HCT116 (cell line): ENCODE measurements at regions not wholly inside any gene's neighbourhood (a gene's known extent, or its start where the extent isn't known, plus 50 kb on each side); places are given as distances from the start of the nearest gene placed in this dataset.

Experiments
- ATAC-seq: fragments of 200-7000 bp; cut with Tn5 transposase; 2 replicates; pipeline ENCODE4 v1.9.1; 2020; ENCODE audit warnings: mild to moderate bottlenecking, moderate library complexity
- BruUV-seq: library from RNA; stranded (reverse); fragments of 400-500 nt; replicated peaks from 2 replicates; lab custom pipeline; 2021; lab: Mats Ljungman, UMichigan
- CTCF ChIA-PET: fragments of 300-600 bp; sonication (Branson Sonifier 250); formaldehyde crosslinking; loops from one replicate; lab custom pipeline; 2021; ENCODE audit warnings: antibody characterized with exemption; lab: Charles Lee
- POLR2A ChIA-PET: fragments of 300-600, 350-600 bp; sonication (Branson Sonifier 250); formaldehyde crosslinking; loops from one replicate; lab custom pipeline; 2021; ENCODE audit warnings: antibody characterized with exemption; lab: Charles Lee
- RAD21 ChIA-PET, 2 experiments: fragments of 300-600 bp; sonication (Branson Sonifier 250); formaldehyde crosslinking; loops; one replicate each; lab custom pipeline; 2023; ENCODE audit warnings: low total read pairs in 2 of 2; ENCODE audit not compliant: uncharacterized antibody in 2 of 2, unreplicated experiment in 2 of 2, low non-redundant PET in 1 of 2; lab: Charles Lee
- DNase-seq: peaks from one replicate; pipeline ENCODE4 v3.0.0-alpha.2; 2010; ENCODE audit warnings: low read depth, low spot score
- H2AFZ ChIP-seq: fragments of 200-600 bp; shearing (Covaris generic), sonication (generic); 2 replicates; pipeline ENCODE4 v1.6.1; 2017; ENCODE audit warnings: low read depth, mixed run types, mixed read lengths, antibody characterized with exemption, low read length; ENCODE audit not compliant: poor library complexity, severe bottlenecking
- H3K27ac ChIP-seq: 2 replicates; pipeline ENCODE4 v1.5.1; 2012; ENCODE audit warnings: low read depth, low read length
- H3K27me3 ChIP-seq: fragments of 200-600 bp; sonication (generic); 2 replicates; pipeline ENCODE4 v1.6.1; 2016; ENCODE audit warnings: mixed run types, low read length, mixed read lengths; ENCODE audit not compliant: insufficient read depth
- H3K36me3 ChIP-seq, 2 experiments: fragments of 200-500 bp in 1 of 2; fragments of 200-600 bp in 1 of 2; sonication (Bioruptor generic) in 1 of 2; sonication (generic) in 1 of 2; 2 replicates each; pipeline versions ENCODE4 v1.5.1 to v1.6.1; 2014 to 2016; ENCODE audit warnings: low read length in 2 of 2, inconsistent platforms in 1 of 2, mixed read lengths in 1 of 2, mixed run types in 1 of 2; ENCODE audit not compliant: insufficient read depth in 2 of 2, control insufficient read depth in 1 of 2
- H3K4me1 ChIP-seq, 2 experiments: fragments of 200-600 bp in 1 of 2; sonication (generic) in 1 of 2; 2 replicates each; pipeline versions ENCODE4 v1.5.1 to v1.6.1; 2012 to 2017; ENCODE audit warnings: low read length in 2 of 2, inconsistent platforms in 1 of 2, mild to moderate bottlenecking in 1 of 2, mixed read lengths in 1 of 2, mixed run types in 1 of 2, moderate library complexity in 1 of 2; ENCODE audit not compliant: insufficient read depth in 2 of 2, control insufficient read depth in 1 of 2
- H3K4me2 ChIP-seq: fragments of 200-600 bp; sonication (generic); 2 replicates; pipeline ENCODE4 v1.6.1; 2017; ENCODE audit warnings: mixed run types, low read length, mixed read lengths
- H3K4me3 ChIP-seq, 2 experiments: fragments of 200-600 bp in 1 of 2; sonication (generic) in 1 of 2; replicated peaks in 1 of 2; 2 replicates each; pipeline ENCODE4 v1.5.1; 2011 to 2016; ENCODE audit warnings: low read length in 2 of 2, control low read depth in 1 of 2, low read depth in 1 of 2, mild to moderate bottlenecking in 1 of 2, mixed read lengths in 1 of 2, mixed run types in 1 of 2
- H3K79me2 ChIP-seq: fragments of 200-600 bp; sonication (generic); 2 replicates; pipeline ENCODE4 v1.6.1; 2017; ENCODE audit warnings: mild to moderate bottlenecking, mixed run types, low read length, moderate library complexity, mixed read lengths; ENCODE audit not compliant: insufficient read depth
- H3K9ac ChIP-seq: fragments of 200-600 bp; sonication (generic); 2 replicates; pipeline ENCODE4 v1.6.1; 2016; ENCODE audit warnings: low read length, mixed read lengths
- H3K9me2 ChIP-seq: fragments of 200-600 bp; sonication (generic), shearing (Covaris generic); 2 replicates; pipeline ENCODE4 v1.6.1; 2017; ENCODE audit warnings: mixed run types, mild to moderate bottlenecking, moderate library complexity; ENCODE audit not compliant: insufficient read depth
- H3K9me3 ChIP-seq, 2 experiments: fragments of 200-500 bp in 1 of 2; fragments of 200-600 bp in 1 of 2; sonication (Bioruptor generic) in 1 of 2; sonication (generic) in 1 of 2; 2 replicates each; pipeline ENCODE4 v1.6.1; 2014 to 2017; ENCODE audit warnings: low read length in 2 of 2, mixed read lengths in 2 of 2, inconsistent platforms in 1 of 2, low read depth in 1 of 2, mild to moderate bottlenecking in 1 of 2, mixed run types in 1 of 2, moderate library complexity in 1 of 2; ENCODE audit not compliant: control insufficient read depth in 1 of 2, insufficient read depth in 1 of 2
- H4K20me1 ChIP-seq: fragments of 200-600 bp; sonication (generic), shearing (Covaris generic); 2 replicates; pipeline ENCODE4 v1.6.1; 2017; ENCODE audit warnings: mixed run types, mild to moderate bottlenecking, moderate library complexity; ENCODE audit not compliant: insufficient read depth
- ATF3 ChIP-seq: IDR thresholded peaks from 2 replicates; pipeline ENCODE4 v1.6.1; 2012
- CBX3 ChIP-seq: IDR thresholded peaks from 2 replicates; pipeline ENCODE4 v1.6.1; 2012; ENCODE audit warnings: low read depth
- CEBPB ChIP-seq: IDR thresholded peaks from 2 replicates; pipeline ENCODE4 v1.6.1; 2012; ENCODE audit warnings: low read depth
- EGR1 ChIP-seq: IDR thresholded peaks from 2 replicates; pipeline ENCODE4 v1.6.1; 2012; ENCODE audit warnings: low read depth
- EZH2 ChIP-seq: fragments of 200-600 bp; sonication (generic); IDR thresholded peaks from 2 replicates; pipeline ENCODE4 v1.6.1; 2017; ENCODE audit warnings: antibody characterized with exemption, mixed run types
- EZH2phosphoT487 ChIP-seq: fragments of 200-600 bp; IDR thresholded peaks from 2 replicates; pipeline ENCODE4 v1.6.1; 2018; ENCODE audit warnings: antibody characterized with exemption, borderline replicate concordance
- POLR2A ChIP-seq: IDR thresholded peaks from 2 replicates; pipeline ENCODE4 v1.7.0; 2011; ENCODE audit warnings: borderline replicate concordance; ENCODE audit not compliant: insufficient read depth, insufficient read length; ENCODE audit errors: extremely low read depth
- POLR2AphosphoS5 ChIP-seq: IDR thresholded peaks from 2 replicates; pipeline ENCODE4 v1.6.1; 2011; ENCODE audit warnings: mild to moderate bottlenecking, low read depth, low read length, moderate library complexity
- RAD21 ChIP-seq: IDR thresholded peaks from 2 replicates; pipeline ENCODE4 v1.6.1; 2012; ENCODE audit warnings: low read depth, mild to moderate bottlenecking
- SIN3A ChIP-seq: IDR thresholded peaks from 2 replicates; pipeline ENCODE4 v1.6.1; 2012; ENCODE audit warnings: low read depth
- SP1 ChIP-seq: IDR thresholded peaks from 2 replicates; pipeline ENCODE4 v1.6.1; 2012; ENCODE audit warnings: low read depth
- SRF ChIP-seq: IDR thresholded peaks from 2 replicates; pipeline ENCODE4 v1.6.1; 2012; ENCODE audit warnings: low read depth
- TCF7L2 ChIP-seq: IDR thresholded peaks from 2 replicates; pipeline ENCODE4 v1.7.0; 2011; ENCODE audit warnings: borderline replicate concordance, inconsistent platforms; ENCODE audit not compliant: insufficient read depth, insufficient read length; ENCODE audit errors: extremely low read depth
- YY1 ChIP-seq: IDR thresholded peaks from 2 replicates; pipeline ENCODE4 v1.6.1; 2011; ENCODE audit warnings: low read length, low read depth, moderate library complexity, mild to moderate bottlenecking; ENCODE audit not compliant: insufficient replicate concordance; ENCODE audit errors: extremely low read depth
- ZFX ChIP-seq: fragments of 450-650 bp; IDR thresholded peaks from 2 replicates; pipeline ENCODE4 v1.6.1; 2017
- ZNF274 ChIP-seq: fragments of 200-500 bp; sonication (Bioruptor generic); IDR thresholded peaks from 2 replicates; pipeline ENCODE4 v1.6.1; 2014; ENCODE audit warnings: mild to moderate bottlenecking, low read depth, low read length, inconsistent platforms
- intact Hi-C: fragments of 100-400 bp; cut with micrococcal nuclease; formaldehyde crosslinking; loops from 2 replicates; pipeline ENCODE4 v1.10.0; 2022
- TF ChIP-seq, protein P1 (sequence below): IDR thresholded peaks from 2 replicates; pipeline ENCODE4 v1.6.1; 2012
- TF ChIP-seq, protein P2 (sequence below): IDR thresholded peaks from 2 replicates; pipeline ENCODE4 v1.6.1; 2012; ENCODE audit warnings: low read depth
- TF ChIP-seq, protein P3 (sequence below): IDR thresholded peaks from 2 replicates; pipeline ENCODE4 v1.6.1; 2011; ENCODE audit warnings: mild to moderate bottlenecking, low read length, moderate library complexity; ENCODE audit not compliant: insufficient replicate concordance; ENCODE audit errors: extremely low read depth

DNA sequence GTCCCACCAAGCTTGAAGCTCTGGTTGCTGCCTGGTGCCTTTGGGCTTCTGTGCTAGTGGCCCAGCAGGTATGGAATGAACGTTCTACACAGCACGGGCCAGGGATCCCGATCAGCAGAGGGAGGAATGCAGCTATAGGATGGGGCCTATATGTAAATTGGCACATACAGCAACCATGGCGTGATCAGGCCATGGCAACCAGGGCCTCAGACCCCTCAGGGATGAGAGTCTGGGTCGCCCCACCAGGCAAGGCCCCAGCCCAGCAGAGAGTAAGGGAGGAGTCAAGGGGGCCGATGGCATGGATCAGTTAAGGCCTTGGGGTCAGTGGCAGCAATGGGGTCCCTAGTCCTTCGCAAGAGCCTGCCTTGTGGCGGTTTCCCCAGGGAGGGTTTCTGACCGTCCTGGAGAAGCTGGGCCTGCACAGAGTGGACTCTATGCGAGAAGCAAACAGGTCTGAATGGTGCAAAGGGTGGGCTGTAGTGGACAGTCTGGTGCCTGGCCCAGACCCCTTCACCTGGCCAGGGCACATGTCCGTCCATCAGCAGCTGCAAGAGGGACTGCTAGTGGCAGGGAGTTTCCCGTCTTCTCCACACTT, 98.2 kb upstream of the SLC22A11 start:
- CTCF ChIA-PET = interaction anchor here (1.1 kb wide), 1 partner anchor 8 kb away, joined by 9 read pairs; no protein-coding TSS in a partner anchor
- BruUV-seq = no TSS peak

More for the DNA sequence above, 98.2 kb upstream of the SLC22A11 start:
- Histone ChIP-seq H3K4me3 (no peak overlapping the region), H3K79me2 (no peaks in the 10 kb centered on the region), H3K27me3 (no peaks in the 10 kb centered on the region), H3K36me3 (no peaks in the 10 kb centered on the region), H3K9ac (no peak overlapping the region), H3K27ac (no peak overlapping the region), H2AFZ (no peak overlapping the region), H3K4me1 (no peaks in the 10 kb centered on the region), H3K9me2 (no peaks in the 10 kb centered on the region), H3K9me3 (no peaks in the 10 kb centered on the region), H4K20me1 (no peaks in the 10 kb centered on the region), H3K4me2 (no peak overlapping the region)
- no peak for DNase-seq
- ChIA-PET POLR2A (no interaction called here), RAD21 (no interaction called here)
- TF ChIP-seq EGR1 = no peak
- TF ChIP-seq ZFX = no peak
- TF ChIP-seq TCF7L2 = no peak
- no peak for TF ChIP-seq POLR2AphosphoS5
- TF ChIP-seq CBX3 = no peak
- no peak for TF ChIP-seq RAD21
- no peak for TF ChIP-seq YY1
- TF ChIP-seq, protein P1, sequence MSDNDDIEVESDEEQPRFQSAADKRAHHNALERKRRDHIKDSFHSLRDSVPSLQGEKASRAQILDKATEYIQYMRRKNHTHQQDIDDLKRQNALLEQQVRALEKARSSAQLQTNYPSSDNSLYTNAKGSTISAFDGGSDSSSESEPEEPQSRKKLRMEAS = no peak
- TF ChIP-seq SIN3A = no peak
- no peak for TF ChIP-seq SRF
- TF ChIP-seq ATF3 = no peak
- no peak for TF ChIP-seq POLR2A
- TF ChIP-seq EZH2phosphoT487 = no peak
- no peak for TF ChIP-seq SP1
- TF ChIP-seq CEBPB = no peak
- TF ChIP-seq EZH2 = no peak
- no peak for TF ChIP-seq ZNF274
- TF ChIP-seq, protein P2, sequence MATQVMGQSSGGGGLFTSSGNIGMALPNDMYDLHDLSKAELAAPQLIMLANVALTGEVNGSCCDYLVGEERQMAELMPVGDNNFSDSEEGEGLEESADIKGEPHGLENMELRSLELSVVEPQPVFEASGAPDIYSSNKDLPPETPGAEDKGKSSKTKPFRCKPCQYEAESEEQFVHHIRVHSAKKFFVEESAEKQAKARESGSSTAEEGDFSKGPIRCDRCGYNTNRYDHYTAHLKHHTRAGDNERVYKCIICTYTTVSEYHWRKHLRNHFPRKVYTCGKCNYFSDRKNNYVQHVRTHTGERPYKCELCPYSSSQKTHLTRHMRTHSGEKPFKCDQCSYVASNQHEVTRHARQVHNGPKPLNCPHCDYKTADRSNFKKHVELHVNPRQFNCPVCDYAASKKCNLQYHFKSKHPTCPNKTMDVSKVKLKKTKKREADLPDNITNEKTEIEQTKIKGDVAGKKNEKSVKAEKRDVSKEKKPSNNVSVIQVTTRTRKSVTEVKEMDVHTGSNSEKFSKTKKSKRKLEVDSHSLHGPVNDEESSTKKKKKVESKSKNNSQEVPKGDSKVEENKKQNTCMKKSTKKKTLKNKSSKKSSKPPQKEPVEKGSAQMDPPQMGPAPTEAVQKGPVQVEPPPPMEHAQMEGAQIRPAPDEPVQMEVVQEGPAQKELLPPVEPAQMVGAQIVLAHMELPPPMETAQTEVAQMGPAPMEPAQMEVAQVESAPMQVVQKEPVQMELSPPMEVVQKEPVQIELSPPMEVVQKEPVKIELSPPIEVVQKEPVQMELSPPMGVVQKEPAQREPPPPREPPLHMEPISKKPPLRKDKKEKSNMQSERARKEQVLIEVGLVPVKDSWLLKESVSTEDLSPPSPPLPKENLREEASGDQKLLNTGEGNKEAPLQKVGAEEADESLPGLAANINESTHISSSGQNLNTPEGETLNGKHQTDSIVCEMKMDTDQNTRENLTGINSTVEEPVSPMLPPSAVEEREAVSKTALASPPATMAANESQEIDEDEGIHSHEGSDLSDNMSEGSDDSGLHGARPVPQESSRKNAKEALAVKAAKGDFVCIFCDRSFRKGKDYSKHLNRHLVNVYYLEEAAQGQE = no peak
- TF ChIP-seq, protein P3, sequence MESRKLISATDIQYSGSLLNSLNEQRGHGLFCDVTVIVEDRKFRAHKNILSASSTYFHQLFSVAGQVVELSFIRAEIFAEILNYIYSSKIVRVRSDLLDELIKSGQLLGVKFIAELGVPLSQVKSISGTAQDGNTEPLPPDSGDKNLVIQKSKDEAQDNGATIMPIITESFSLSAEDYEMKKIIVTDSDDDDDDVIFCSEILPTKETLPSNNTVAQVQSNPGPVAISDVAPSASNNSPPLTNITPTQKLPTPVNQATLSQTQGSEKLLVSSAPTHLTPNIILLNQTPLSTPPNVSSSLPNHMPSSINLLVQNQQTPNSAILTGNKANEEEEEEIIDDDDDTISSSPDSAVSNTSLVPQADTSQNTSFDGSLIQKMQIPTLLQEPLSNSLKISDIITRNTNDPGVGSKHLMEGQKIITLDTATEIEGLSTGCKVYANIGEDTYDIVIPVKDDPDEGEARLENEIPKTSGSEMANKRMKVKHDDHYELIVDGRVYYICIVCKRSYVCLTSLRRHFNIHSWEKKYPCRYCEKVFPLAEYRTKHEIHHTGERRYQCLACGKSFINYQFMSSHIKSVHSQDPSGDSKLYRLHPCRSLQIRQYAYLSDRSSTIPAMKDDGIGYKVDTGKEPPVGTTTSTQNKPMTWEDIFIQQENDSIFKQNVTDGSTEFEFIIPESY = no peak
- ATAC-seq = no peak
- intact Hi-C loops = no loop called here
